HG03139 (cell line): ENCODE measurements at regions not wholly inside any gene's neighbourhood (a gene's known extent, or its start where the extent isn't known, plus 50 kb on each side); places are given as distances from the start of the nearest gene placed in this dataset.
A peak's percentile ranks its signal among the peaks of the same experiment; 100 is the strongest.

ENCODE experiments used
- ATAC-seq: cut with Tn5 transposase; IDR thresholded peaks from one replicate; pipeline ENCODE4 v1.9.1; 2021; ENCODE audit not compliant: unreplicated experiment

GRCh38 chr18:32621034-32621433 is 150.4 kb upstream of the GAREM1 start:
- no peak for ATAC-seq

DNA sequence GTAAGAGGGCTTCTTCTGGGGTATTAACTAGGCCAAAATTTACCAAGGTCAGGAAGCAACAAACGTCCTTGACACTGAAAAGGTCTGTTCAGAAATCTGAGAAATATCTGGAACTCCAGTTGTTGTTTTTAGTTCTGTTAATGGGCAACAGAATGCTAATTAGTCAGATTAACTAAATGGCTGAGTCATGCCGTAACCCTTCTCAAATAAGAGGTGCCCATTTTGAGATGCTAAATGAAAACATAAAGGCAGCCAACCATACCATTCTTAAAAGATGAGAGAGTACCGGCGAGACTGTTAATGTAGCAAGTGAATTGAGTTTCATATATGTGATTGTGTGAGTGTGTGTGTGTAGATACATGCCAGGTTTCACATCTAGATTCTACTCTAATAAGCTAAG is 147.9 kb upstream of the GAREM1 start:
- no peak for ATAC-seq

GRCh38 chr18:32613821-32614220 is 143.1 kb upstream of the GAREM1 start:
- no peak for ATAC-seq

DNA sequence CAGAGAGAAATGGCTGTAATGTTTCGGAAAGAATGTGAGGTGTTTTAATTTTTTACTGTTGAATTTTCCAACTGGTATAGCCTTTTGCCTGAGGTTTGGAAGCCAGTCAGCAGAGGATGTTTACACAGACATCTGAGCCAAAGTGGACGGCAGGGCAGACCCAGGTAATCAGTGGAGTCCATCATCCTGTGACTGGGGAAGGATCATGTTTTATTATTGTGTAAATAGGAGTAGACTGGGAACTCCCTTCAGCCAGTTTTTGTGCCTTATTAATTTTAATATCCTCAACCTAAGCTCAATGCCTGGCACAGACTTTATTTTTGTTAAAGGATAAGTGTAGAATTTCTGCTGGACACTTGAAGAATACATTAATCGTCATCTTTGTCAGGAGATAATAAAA is 142.0 kb upstream of the GAREM1 start:
- no peak for ATAC-seq

DNA sequence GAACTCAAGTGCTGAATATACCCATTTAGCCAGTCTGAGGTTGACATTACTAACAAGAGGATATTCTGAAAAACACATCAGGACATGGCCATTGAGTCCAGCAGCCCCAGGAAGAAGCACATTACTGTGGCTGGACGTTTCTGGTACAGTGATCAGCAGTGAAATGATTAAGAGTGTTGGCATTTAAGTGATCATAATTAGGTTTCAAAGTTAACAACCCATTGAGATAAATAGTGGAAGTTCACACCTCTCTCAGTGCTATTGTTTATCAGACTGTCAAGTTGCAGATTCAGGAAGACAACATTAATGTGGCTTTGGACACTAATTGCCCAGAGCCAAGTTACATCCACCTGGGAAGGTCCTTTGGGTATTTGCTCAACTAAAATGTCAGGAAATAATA is 139.5 kb upstream of the GAREM1 start:
- no peak for ATAC-seq

GRCh38 chr18:32607816-32608215 is 137.1 kb upstream of the GAREM1 start:
- no peak for ATAC-seq

DNA sequence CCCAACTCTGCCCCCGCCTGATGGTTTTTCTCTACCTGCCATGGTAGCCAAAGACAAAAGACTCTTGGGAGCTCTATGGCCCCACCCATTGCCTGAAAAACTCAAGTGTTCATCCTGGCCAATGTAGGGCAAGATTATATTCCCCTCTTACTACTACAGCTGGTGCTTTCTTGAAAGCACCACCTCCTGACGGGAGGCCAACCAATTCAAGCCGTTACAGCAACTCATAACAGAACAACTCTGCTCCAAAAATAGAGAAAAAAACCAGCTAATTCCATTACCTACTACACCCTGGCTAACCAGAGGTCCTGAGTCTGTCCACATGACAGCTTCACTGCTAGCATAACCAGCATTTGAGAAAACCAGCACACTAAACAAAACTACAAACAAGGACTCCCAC is 127.5 kb upstream of the GAREM1 start:
- ATAC-seq, result no peak

DNA sequence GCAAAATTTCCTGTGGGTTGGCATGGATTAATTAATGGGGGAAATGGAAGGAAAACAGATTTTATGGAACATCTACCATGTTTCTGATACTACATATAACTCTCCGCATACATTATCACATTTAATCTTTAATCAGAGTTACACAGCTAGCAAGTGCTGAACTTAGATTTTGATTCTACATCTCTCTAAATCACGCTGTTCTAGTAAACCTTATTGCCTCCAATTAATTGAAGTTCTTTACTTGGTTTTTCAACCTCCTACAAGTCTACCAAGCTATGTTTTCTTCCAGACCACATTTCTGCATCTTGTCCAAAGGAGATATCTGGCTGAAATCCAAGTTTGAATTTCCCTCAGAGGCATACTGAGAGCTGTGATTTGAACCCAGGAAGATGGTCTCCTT is 125.8 kb upstream of the GAREM1 start:
- no peak for ATAC-seq

GRCh38 chr18:32595832-32596231 is 125.2 kb upstream of the GAREM1 start:
- ATAC-seq, result no peak

DNA sequence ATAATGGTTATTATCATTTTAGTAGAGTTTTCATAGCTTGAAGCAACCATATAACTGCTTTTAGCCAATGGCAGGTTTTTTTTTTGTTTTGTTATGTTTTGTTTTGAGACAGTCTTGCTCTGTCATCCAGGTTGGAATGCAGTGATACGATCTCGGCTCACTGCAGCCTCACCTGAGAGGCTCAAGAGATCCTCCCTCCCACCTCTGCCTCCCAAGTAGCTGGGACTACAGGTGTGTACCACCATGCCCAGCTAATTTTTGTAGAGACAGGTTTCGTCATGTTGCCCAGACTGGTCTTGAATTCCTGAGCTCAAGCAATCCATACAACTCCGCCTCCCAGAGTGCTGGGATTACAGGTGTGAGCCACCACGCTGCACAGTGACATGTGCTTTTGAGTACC is 117.5 kb upstream of the GAREM1 start:
- ATAC-seq, result no peak

DNA sequence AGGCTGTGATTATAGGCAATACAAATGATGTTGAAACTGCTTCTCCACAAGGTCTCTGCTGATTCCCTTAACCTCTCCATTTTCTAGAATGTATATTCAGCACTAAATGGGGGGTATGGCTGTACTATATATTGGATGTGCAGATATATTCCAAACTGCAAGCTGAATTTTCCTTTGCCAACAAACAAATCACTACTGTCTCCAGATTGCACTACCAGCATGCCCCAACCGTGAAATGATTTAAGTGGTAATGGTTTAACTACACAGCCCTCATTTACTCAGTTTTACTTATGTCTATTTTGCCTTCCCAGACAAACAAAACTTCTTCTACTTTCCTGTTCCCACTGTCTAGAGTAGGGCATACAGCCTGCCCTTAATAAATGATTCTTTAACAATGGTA is 112.7 kb upstream of the GAREM1 start:
- ATAC-seq, result no peak

DNA sequence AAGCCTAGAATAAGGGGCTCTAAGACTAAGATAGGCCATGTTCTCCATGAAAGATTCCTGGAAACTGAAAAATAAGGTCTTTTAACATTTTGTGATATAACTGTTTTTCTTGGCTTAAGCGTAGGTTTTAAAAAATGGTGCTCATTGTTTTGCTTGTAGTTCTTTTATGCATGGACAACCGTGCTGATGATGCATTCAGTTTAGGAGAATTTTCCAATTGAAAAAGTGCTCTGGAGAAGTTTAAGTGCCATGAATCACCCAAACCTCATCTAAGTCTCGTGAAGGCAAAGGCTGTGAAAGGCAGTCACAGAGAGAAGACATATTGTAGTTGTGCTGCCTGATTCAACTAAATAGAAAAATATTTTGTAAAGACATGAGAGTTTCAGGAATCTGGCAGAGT is 111.8 kb upstream of the GAREM1 start:
- ATAC-seq, result no peak

- no peak for ATAC-seq
These were observed 106.9 kb upstream of the GAREM1 start for GRCh38 chr18:32577561-32577960.

DNA sequence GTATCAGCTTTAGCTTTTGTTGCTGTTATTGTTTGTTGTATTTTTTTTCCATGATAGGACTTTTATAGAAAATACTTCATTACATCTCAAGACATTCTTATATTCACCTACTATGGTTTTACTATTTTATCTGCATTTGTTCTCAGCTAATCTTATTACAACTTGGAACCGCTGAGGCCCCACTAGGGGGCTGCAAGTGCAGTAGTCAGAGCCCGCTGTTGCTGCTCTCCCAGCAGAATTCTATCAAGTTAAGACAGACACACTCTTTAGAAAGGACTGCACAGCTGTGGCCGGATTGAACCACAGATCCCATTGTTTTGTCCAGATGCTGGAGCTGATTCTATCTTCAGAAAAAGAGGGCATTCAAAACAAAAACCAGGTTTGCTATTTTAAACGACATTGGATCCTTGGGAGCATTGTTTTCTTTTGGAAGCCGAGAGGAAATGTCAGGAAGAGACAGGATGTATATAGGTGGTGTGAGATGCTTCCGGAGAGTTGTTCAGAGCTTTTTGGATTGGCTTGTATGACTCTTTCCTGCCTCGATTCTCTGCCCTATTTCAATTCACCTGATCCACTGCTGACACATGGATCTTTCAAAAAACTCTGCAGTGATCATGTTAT is 105.7 kb upstream of the GAREM1 start:
- ATAC-seq, result no peak

DNA sequence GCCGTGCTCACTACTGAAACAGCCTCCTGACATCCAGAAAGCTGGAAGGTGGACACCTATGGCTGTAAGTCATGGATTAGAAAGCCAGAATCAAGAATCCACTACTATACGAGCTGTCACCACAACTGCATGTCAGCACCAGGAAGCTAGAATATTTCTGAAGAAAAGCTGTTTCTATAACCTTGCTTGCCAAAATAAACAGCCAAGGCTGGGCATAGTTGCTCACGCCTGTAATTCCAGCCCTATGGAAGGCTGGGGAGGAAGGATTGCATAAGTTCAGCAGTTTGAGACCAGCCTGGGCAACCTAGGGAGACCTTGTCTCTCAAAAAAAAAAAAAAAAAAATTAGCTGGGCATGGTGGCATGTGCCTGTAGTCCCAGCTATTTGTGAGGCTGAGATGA is 96.3 kb upstream of the GAREM1 start:
- ATAC-seq, result no peak

DNA sequence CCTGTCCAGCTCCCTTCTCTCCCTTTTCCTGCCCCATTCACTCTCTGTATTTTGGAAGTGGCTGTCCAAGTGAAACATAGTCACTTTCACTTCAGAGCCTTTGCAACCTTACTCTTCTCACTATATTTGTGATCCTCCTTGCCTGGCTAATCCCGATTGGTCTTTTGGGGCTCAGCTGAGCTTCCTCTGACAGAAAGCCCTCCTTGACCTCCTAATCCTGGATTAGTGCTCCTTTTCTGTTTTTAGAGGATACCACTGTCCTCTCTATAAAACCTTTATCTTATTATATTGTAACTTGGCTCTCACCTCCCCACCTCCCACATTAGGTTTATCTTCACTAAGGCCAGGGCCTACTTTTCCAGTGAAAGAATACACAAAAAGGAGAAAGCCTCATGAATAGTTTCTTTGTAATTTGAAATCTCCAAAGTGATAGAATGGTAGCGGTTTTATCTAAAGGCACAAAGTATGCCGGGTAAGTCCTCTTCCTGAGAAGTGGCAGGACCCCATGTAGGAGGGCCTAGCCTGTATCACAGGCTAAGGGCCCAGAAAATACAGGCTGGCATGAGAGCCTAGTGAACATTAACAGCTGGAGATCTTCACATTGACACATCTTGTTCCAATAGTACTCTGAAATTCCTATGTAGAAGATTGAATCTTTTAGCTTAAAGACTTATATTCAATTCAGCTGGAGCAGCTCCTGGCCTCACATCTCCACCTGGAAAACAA is 83.1 kb upstream of the GAREM1 start:
- ATAC-seq, result no peak

DNA sequence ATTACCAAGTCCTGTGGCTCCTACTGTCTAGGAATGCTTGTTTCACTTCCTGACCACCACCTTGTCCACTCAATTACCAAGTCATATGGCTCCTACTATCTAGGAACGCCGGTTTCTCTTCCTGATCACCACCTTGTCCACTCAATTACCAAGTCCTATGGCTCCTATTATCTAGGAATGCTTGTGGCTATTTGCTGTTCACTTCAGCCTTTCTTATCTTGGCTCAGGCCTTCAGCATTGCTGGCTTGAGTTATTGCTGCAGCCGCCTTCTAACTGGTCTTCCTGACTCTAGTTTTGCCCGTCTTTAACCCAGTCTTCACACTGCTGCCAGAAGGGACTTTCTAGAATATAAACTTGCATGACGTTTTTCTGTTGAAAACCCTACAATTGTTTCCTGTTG is 82.5 kb upstream of the GAREM1 start:
- no peak for ATAC-seq

- ATAC-seq, result peak; percentile 89
These were observed 81.8 kb upstream of the GAREM1 start for GRCh38 chr18:32552421-32553030.

DNA sequence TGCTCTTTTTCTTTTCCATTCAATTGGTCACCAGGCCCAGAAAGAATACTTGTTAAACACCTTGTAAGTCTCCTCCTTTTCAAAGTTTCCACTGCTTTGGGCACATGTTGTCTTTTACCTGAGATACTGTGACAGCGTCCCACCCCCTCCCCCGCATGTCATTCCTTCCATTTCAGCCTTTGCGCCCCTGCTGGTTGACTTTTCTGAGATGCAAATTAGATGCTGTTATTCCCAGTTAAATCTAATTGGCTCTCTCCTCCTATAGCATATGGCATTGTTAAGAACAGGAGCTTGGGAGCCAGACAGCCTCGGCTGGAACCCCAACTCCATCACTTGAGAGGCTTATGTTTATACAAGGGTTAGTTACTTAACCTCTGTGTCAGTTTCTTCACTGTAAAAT is 80.3 kb upstream of the GAREM1 start:
- no peak for ATAC-seq

GRCh38 chr18:32549248-32550110 is 78.8 kb upstream of the GAREM1 start:
- ATAC-seq, result peak; percentile 64

DNA sequence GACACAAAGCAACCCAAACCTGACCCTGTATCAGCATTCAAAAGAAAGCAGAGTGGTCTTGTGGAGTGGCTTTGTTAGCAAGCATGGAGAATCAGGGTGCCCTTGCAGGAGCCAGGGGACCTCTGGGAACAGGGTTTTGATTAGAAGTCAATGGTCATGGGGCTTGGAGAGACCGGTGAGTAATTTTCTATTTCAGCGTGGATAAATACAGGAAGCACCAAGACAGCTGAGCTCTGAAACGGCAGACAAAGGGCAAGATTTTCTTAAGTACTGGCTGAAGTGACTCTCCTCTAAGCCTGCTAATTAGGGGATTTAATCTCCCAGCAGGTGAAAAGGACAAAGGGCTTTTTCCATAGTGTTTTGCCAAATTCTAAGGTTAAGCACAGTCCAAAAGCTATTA is 78.0 kb upstream of the GAREM1 start:
- no peak for ATAC-seq

DNA sequence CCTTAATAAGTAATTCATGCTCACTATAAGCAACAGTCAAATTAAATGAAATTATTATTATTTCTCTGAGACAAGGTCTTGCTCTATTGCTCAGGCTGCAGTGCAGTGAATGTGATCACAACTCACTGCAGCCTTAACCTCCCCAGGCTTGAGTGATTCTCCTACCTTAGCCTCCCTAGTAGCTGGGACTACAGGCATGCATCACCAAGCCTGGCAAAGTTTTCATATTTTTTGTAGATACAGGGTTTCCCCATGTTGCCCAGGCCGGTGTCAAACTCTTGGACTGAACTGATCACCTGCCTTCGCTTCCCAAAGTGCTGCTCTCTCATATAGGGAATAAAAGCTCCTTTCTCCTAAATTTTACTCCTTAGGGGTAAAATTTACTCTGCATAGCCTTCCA is 74.9 kb upstream of the GAREM1 start:
- no peak for ATAC-seq
